ENCODE measurements at regions not wholly inside any gene's neighbourhood (a gene's known extent, or its start where the extent isn't known, plus 50 kb on each side); places are given as distances from the start of the nearest gene placed in this dataset.

GRCh38 chr7:24115661-24116060 is 168.3 kb upstream of the NPY start:
- no peak overlapping the region for H3K56ac ChIP-seq (ENCODE audit: extremely low read depth, insufficient read depth, low read length)
- no peaks in the 10 kb centered on the region for H3K9me1 ChIP-seq (ENCODE audit: insufficient read depth, low read length)
- no peak overlapping the region for H2BK20ac ChIP-seq (ENCODE audit: low read depth, low read length)
- no peaks in the 10 kb centered on the region for H3K4me1 ChIP-seq (ENCODE audit: control insufficient read depth, insufficient read depth, low read length)
- intact Hi-C loops (cut with micrococcal nuclease) (no loop called here), in situ Hi-C loops (cut with MboI; ENCODE audit: low sequenced_read_pairs) (no loop called here), dilution Hi-C loops (cut with HindIII; ENCODE audit: low sequenced_read_pairs, unreplicated experiment) (no loop called here)
- H2BK15ac ChIP-seq (ENCODE audit: low read depth, low read length), result no peak overlapping the region
- WGBS, 2 experiments (ENCODE audit: extremely low coverage in 2 of 2, insufficient read length in 1 of 2), result no CpG with 5 or more reads among the region's 3 CpGs
- H3K14ac ChIP-seq (replicated peaks; ENCODE audit: low read depth, low read length), result no peak overlapping the region
- ChIA-PET POLR2A (ENCODE audit: unreplicated experiment) (no interaction called here), CTCF (no interaction called here)
- TF ChIP-seq ELK1 (IDR thresholded peaks at IDR 0.05; ENCODE audit: borderline replicate concordance, low read depth, low read length), result no peak
- no peak for TF ChIP-seq SMC3 (IDR thresholded peaks at IDR 0.05; ENCODE audit: low read depth, low read length)
- TF ChIP-seq CTCF (conservative IDR thresholded peaks at IDR 0.05; ENCODE audit: low read depth, low read length), result no peak
- TF ChIP-seq MAZ (IDR thresholded peaks at IDR 0.05; ENCODE audit: borderline replicate concordance, low read depth, low read length), result no peak
- no peak for TF ChIP-seq MXI1 (IDR thresholded peaks at IDR 0.05; ENCODE audit: borderline replicate concordance, low read depth, low read length)
- TF ChIP-seq CEBPB (IDR thresholded peaks at IDR 0.05; ENCODE audit: low read depth, low read length), result no peak
- no peak overlapping the region for H3K27ac ChIP-seq (ENCODE audit: insufficient read depth, low read length)
- no peak overlapping the region for H3K23ac ChIP-seq (ENCODE audit: low read depth, low read length)
- no peak overlapping the region for H3K9ac ChIP-seq (ENCODE audit: low read depth, low read length)
- no peak overlapping the region for H2AK5ac ChIP-seq (ENCODE audit: low read depth, low read length)
- no peak for ATAC-seq (ENCODE audit: low read depth)
- H2BK120ac ChIP-seq (ENCODE audit: low read depth, low read length), result no peak overlapping the region
- no peak overlapping the region for H4K91ac ChIP-seq (ENCODE audit: insufficient read depth, low read depth, low read length)
- H4K5ac ChIP-seq (ENCODE audit: low read depth, low read length), result no peak overlapping the region
- H3K4me2 ChIP-seq (ENCODE audit: low read depth, low read length), result no peak overlapping the region
- no peak overlapping the region for H3K18ac ChIP-seq (ENCODE audit: low read depth, low read length)
- H4K20me1 ChIP-seq (ENCODE audit: insufficient read depth, low read length), result no peaks in the 10 kb centered on the region
- no peak overlapping the region for H3K4ac ChIP-seq (ENCODE audit: low read depth, low read length)
- no peak overlapping the region for H4K8ac ChIP-seq (ENCODE audit: low read depth in 2 of 2, low read length in 2 of 2)
- H2AFZ ChIP-seq (replicated peaks; ENCODE audit: low read length, poor library complexity), result no peak overlapping the region
- H3K36me3 ChIP-seq (ENCODE audit: control insufficient read depth, insufficient read depth, low read length), result no peaks in the 10 kb centered on the region
- H3K4me3 ChIP-seq (ENCODE audit: insufficient read depth, low read depth, low read length), result no peak overlapping the region
- no peaks in the 10 kb centered on the region for H3K27me3 ChIP-seq (ENCODE audit: control insufficient read depth, insufficient read depth, low read length)
- no peak overlapping the region for H2BK5ac ChIP-seq (ENCODE audit: low read depth, low read length, poor library complexity, severe bottlenecking)
- no TSS peak for BruUV-seq (replicated peaks)
- no peaks in the 10 kb centered on the region for H3K79me1 ChIP-seq (ENCODE audit: low read depth in 1 of 2, low read length in 2 of 2)
- H3K9me3 ChIP-seq (ENCODE audit: control insufficient read depth, insufficient read depth, low read length), result no peaks in the 10 kb centered on the region
- H2AK9ac ChIP-seq (replicated peaks; ENCODE audit: low read depth, low read length, poor library complexity), result no peak overlapping the region
- no peak for DNase-seq

All from IMR-90 (cell line).